Mucosa of rectum (tissue), 2 donors: ENCODE measurements at regions not wholly inside any gene's neighbourhood (a gene's known extent, or its start where the extent isn't known, plus 50 kb on each side); places are given as distances from the start of the nearest gene placed in this dataset.
"Not testable (repeated sequence)": the region's sequence is repeated elsewhere in the genome, so short reads cannot be mapped to it uniquely, and the experiment has no call there.

Experiments used
- H3K27ac ChIP-seq, 2 donors: one replicate each; pipeline ENCODE4 v1.7.0; 2013; ENCODE audit warnings: inconsistent platforms in 2 of 2, low read depth in 2 of 2, low read length in 2 of 2
- H3K27me3 ChIP-seq, 2 donors: one replicate each; pipeline ENCODE4 v1.7.0; 2013; ENCODE audit warnings: low read length in 2 of 2; ENCODE audit not compliant: control insufficient read depth in 2 of 2, insufficient read depth in 2 of 2
- H3K36me3 ChIP-seq, 2 donors: one replicate each; pipeline ENCODE4 v1.7.0; 2013; ENCODE audit warnings: low read length in 2 of 2; ENCODE audit not compliant: control insufficient read depth in 2 of 2, insufficient read depth in 2 of 2
- H3K4me1 ChIP-seq, 2 donors: one replicate each; pipeline ENCODE4 v1.7.0; 2013; ENCODE audit warnings: low read length in 2 of 2, mild to moderate bottlenecking in 1 of 2; ENCODE audit not compliant: control insufficient read depth in 2 of 2, insufficient read depth in 2 of 2
- H3K4me3 ChIP-seq, 2 donors: one replicate each; pipeline ENCODE4 v1.7.0; 2013; ENCODE audit warnings: low read length in 2 of 2
- H3K9ac ChIP-seq, 2 donors: one replicate each; pipeline ENCODE4 v1.7.0; 2013; ENCODE audit warnings: low read length in 2 of 2, low read depth in 1 of 2, mild to moderate bottlenecking in 1 of 2
- H3K9me3 ChIP-seq, 2 donors: one replicate each; pipeline ENCODE4 v1.7.0; 2013; ENCODE audit warnings: low read length in 2 of 2; ENCODE audit not compliant: control insufficient read depth in 2 of 2
- donor health status: healthy.
- donor health status: Normal muscosa, but diverticular disease.

GRCh38 chr1:188022661-188023060, 1193.9 kb downstream of the PLA2G4A start:
- H3K27me3 ChIP-seq, result no peaks in the 10 kb centered on the region
- H3K9ac ChIP-seq, result no peak overlapping the region
- H3K4me1 ChIP-seq, result no peaks in the 10 kb centered on the region
- no peak overlapping the region for H3K27ac ChIP-seq
- H3K9me3 ChIP-seq, result peaks cover 0 to 3% of the 10 kb centered on the region in 2 donors
- H3K36me3 ChIP-seq, result no peaks in the 10 kb centered on the region
- H3K4me3 ChIP-seq, result no peak overlapping the region

GRCh38 chr1:188023206-188023605, 1194.5 kb downstream of the PLA2G4A start:
- H3K9me3 ChIP-seq, result no peaks in the 10 kb centered on the region
- no peaks in the 10 kb centered on the region for H3K36me3 ChIP-seq
- H3K27ac ChIP-seq, result no peak overlapping the region
- H3K4me1 ChIP-seq, result no peaks in the 10 kb centered on the region
- no peak overlapping the region for H3K4me3 ChIP-seq
- H3K9ac ChIP-seq, result no peak overlapping the region
- H3K27me3 ChIP-seq, result no peaks in the 10 kb centered on the region

GRCh38 chr1:188027613-188028012, 1198.9 kb downstream of the PLA2G4A start:
- Histone ChIP-seq H3K27me3 (no peaks in the 10 kb centered on the region), H3K27ac (no peak overlapping the region), H3K4me1 (no peaks in the 10 kb centered on the region), H3K4me3 (no peak overlapping the region), H3K9ac (no peak overlapping the region), H3K36me3 (no peaks in the 10 kb centered on the region), H3K9me3 (no peaks in the 10 kb centered on the region)

GRCh38 chr1:188037572-188037971, 1208.8 kb downstream of the PLA2G4A start:
- not testable (repeated sequence) for H3K9ac ChIP-seq, H3K4me1 ChIP-seq

GRCh38 chr1:188043536-188044245, 1214.9 kb downstream of the PLA2G4A start:
- no peaks in the 10 kb centered on the region for H3K27me3 ChIP-seq
- H3K9ac ChIP-seq, result no peak overlapping the region
- no peaks in the 10 kb centered on the region for H3K9me3 ChIP-seq
- no peaks in the 10 kb centered on the region for H3K36me3 ChIP-seq
- no peak overlapping the region for H3K4me3 ChIP-seq
- no peaks in the 10 kb centered on the region for H3K4me1 ChIP-seq
- H3K27ac ChIP-seq, result no peak overlapping the region

More at GRCh38 chr1:188037572-188037971, 1208.8 kb downstream of the PLA2G4A start:
- H3K4me3 ChIP-seq, H3K27me3 ChIP-seq, H3K9me3 ChIP-seq, H3K36me3 ChIP-seq, H3K27ac ChIP-seq: not testable (repeated sequence)

GRCh38 chr1:188050250-188050649, 1221.5 kb downstream of the PLA2G4A start:
- Histone ChIP-seq H3K27me3 (no peaks in the 10 kb centered on the region), H3K9ac (no peak overlapping the region), H3K27ac (no peak overlapping the region), H3K9me3 (no peaks in the 10 kb centered on the region), H3K4me1 (no peaks in the 10 kb centered on the region), H3K4me3 (no peak overlapping the region), H3K36me3 (no peaks in the 10 kb centered on the region)

GRCh38 chr1:188056011-188056410, 1227.3 kb downstream of the PLA2G4A start:
- Histone ChIP-seq H3K9me3 (no peaks in the 10 kb centered on the region), H3K9ac (no peak overlapping the region), H3K27ac (no peak overlapping the region), H3K4me3 (no peak overlapping the region), H3K36me3 (no peaks in the 10 kb centered on the region), H3K27me3 (no peaks in the 10 kb centered on the region), H3K4me1 (no peaks in the 10 kb centered on the region)

- Histone ChIP-seq H3K9ac (no peak overlapping the region), H3K27me3 (no peaks in the 10 kb centered on the region), H3K4me1 (no peaks in the 10 kb centered on the region)
Measured at GRCh38 chr1:188058801-188059200, 1230.1 kb downstream of the PLA2G4A start.

GRCh38 chr1:188061881-188062280, 1233.1 kb downstream of the PLA2G4A start:
- no peak overlapping the region for H3K27ac ChIP-seq
- H3K27me3 ChIP-seq, result no peaks in the 10 kb centered on the region
- no peaks in the 10 kb centered on the region for H3K36me3 ChIP-seq
- peaks cover 0 to 3% of the 10 kb centered on the region in 2 donors for H3K9me3 ChIP-seq
- H3K4me3 ChIP-seq, result no peak overlapping the region
- H3K9ac ChIP-seq, result no peak overlapping the region
- no peaks in the 10 kb centered on the region for H3K4me1 ChIP-seq

More at GRCh38 chr1:188058801-188059200, 1230.1 kb downstream of the PLA2G4A start:
- H3K9me3 ChIP-seq, result no peaks in the 10 kb centered on the region
- H3K4me3 ChIP-seq, result no peak overlapping the region
- no peaks in the 10 kb centered on the region for H3K36me3 ChIP-seq
- H3K27ac ChIP-seq, result no peak overlapping the region

GRCh38 chr1:188062456-188062855, 1233.7 kb downstream of the PLA2G4A start:
- Histone ChIP-seq H3K27me3 (no peaks in the 10 kb centered on the region), H3K9ac (no peak overlapping the region), H3K4me3 (no peak overlapping the region), H3K36me3 (no peaks in the 10 kb centered on the region), H3K27ac (no peak overlapping the region), H3K4me1 (no peaks in the 10 kb centered on the region), H3K9me3 (peaks cover 0 to 3% of the 10 kb centered on the region in 2 donors)
